ENCODE measurements at regions not wholly inside any gene's neighbourhood (a gene's known extent, or its start where the extent isn't known, plus 50 kb on each side); places are given as distances from the start of the nearest gene placed in this dataset.

- TF ChIP-seq ZNF777 (tag by site-specific recombination; IDR thresholded peaks at IDR 0.05; ENCODE audit: borderline replicate concordance) (no peak), HOXD13 (CRISPR knock-in tag; IDR thresholded peaks at IDR 0.05; ENCODE audit: borderline replicate concordance) (no peak), CTCF (tag by site-specific recombination; IDR thresholded peaks at IDR 0.05) (no peak), BCL11A (tag by site-specific recombination; IDR thresholded peaks at IDR 0.05; ENCODE audit: low read depth) (no peak), ZNF791 (tag by site-specific recombination; IDR thresholded peaks at IDR 0.05) (no peak), ZSCAN18 (tag by site-specific recombination; IDR thresholded peaks at IDR 0.05) (no peak), ZNF501 (tag by site-specific recombination; IDR thresholded peaks at IDR 0.05) (no peak), ZNF561 (tag by site-specific recombination; IDR thresholded peaks at IDR 0.05; ENCODE audit: borderline replicate concordance) (no peak)
Measured at GRCh38 chr14:48914921-48915320, 671.3 kb downstream of the RPS29 start.
